Kidney capillary endothelial cell (primary cell): ENCODE measurements at regions not wholly inside any gene's neighbourhood (a gene's known extent, or its start where the extent isn't known, plus 50 kb on each side); places are given as distances from the start of the nearest gene placed in this dataset.

Source experiments
- DNase-seq: peaks from one replicate; pipeline ENCODE4 v3.0.0-alpha.2; 2018; ENCODE audit warnings: low spot score

- no peak for DNase-seq
Measured at GRCh38 chrX:112910418-112910817, 69.8 kb upstream of the AMOT start.

GRCh38 chrX:112901869-112902725 lies 61.5 kb upstream of the AMOT start:
- DNase-seq, result no peak

- no peak for DNase-seq
Measured at GRCh38 chrX:112896051-112896450, 55.4 kb upstream of the AMOT start.
